ENCODE measurements at regions not wholly inside any gene's neighbourhood (a gene's known extent, or its start where the extent isn't known, plus 50 kb on each side); places are given as distances from the start of the nearest gene placed in this dataset.

DNA sequence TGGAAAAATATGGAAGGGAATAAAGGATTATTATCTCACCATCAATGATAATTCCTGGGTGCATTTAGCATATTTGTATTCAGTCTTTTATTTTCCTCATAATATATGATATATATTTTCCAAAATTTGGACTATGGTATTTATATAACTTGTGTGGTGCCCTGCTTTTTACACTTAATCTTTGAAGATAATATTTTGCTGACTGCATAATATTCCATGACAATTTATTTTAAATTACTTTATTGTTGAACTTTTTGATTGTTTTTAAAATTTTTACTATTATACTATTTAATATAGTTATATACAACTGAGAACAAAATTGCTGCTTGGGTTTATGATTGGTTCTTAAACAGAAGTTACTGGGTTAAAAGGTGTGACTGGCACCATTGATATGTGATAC, 212.3 kb downstream of the TTC6 start:
- no peaks in the 10 kb centered on the region for H3K36me3 ChIP-seq
- no peaks in the 10 kb centered on the region for H3K9me3 ChIP-seq
- intact Hi-C loops (cut with DNase I; ENCODE audit: low total_unique reads): no loop called here
- no peak overlapping the region for H3K27ac ChIP-seq
- no peak for DNase-seq
- H3K4me3 ChIP-seq: no peak overlapping the region
- no peaks in the 10 kb centered on the region for H3K4me1 ChIP-seq
- no peak for TF ChIP-seq POLR2A (IDR thresholded peaks at IDR 0.05)
- no peak for TF ChIP-seq CTCF (IDR thresholded peaks at IDR 0.05)
- H3K27me3 ChIP-seq: no peaks in the 10 kb centered on the region

DNA sequence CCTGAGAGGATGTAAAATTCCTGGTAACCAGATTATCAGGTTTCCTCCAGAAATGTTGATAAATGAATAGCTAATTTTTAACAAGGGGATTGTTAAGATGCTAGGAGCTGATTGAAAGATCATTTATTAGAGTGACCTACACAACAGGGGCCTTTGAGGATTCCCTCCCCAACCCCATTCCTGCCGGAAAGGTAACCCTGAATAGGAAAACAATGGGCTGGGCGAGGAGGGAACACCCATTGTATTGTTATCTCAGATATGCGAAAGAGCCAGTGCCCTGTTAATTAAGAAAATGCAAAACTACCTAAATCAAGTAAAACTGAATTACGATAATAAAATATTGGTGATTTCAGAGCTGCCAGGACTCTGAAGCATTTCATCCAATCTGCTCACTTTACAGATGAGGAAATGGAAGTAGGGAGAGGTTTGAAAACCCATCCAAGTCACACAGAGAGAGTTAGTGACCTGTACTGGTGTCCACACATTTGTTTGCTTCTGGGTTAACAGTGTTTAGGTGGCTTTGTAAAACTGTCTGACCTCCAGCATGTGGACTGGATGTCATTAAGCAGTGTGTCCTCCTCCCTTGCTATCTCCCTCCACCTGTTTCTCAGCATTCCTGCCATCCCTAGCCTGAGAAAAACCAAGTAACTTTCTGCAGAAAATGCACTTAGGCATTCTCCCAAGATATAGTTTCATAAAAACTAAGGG, 214.8 kb downstream of the TTC6 start:
- Histone ChIP-seq H3K27me3 (no peaks in the 10 kb centered on the region), H3K27ac (no peak overlapping the region), H3K4me1 (no peaks in the 10 kb centered on the region), H3K4me3 (no peak overlapping the region), H3K9me3 (no peaks in the 10 kb centered on the region), H3K36me3 (no peaks in the 10 kb centered on the region)
- intact Hi-C loops (cut with DNase I; ENCODE audit: low total_unique reads): no loop called here
- no peak for DNase-seq
- TF ChIP-seq CTCF (IDR thresholded peaks at IDR 0.05) (no peak), POLR2A (IDR thresholded peaks at IDR 0.05) (no peak)

GRCh38 chr14:37813732-37814131, 218.3 kb downstream of the TTC6 start:
- Histone ChIP-seq H3K4me1 (no peaks in the 10 kb centered on the region), H3K36me3 (no peaks in the 10 kb centered on the region), H3K9me3 (no peaks in the 10 kb centered on the region), H3K27me3 (no peaks in the 10 kb centered on the region), H3K4me3 (no peak overlapping the region), H3K27ac (no peak overlapping the region)
- TF ChIP-seq CTCF (IDR thresholded peaks at IDR 0.05): no peak
- no peak for TF ChIP-seq POLR2A (IDR thresholded peaks at IDR 0.05)
- intact Hi-C loops (cut with DNase I; ENCODE audit: low total_unique reads): no loop called here
- no peak for DNase-seq

GRCh38 chr14:37816135-37816534, 220.7 kb downstream of the TTC6 start:
- Histone ChIP-seq H3K36me3 (no peaks in the 10 kb centered on the region), H3K4me1 (no peaks in the 10 kb centered on the region), H3K4me3 (no peak overlapping the region), H3K27ac (no peak overlapping the region), H3K27me3 (no peaks in the 10 kb centered on the region), H3K9me3 (no peaks in the 10 kb centered on the region)
- intact Hi-C loops (cut with DNase I; ENCODE audit: low total_unique reads): no loop called here
- DNase-seq: no peak
- TF ChIP-seq CTCF (IDR thresholded peaks at IDR 0.05) (no peak), POLR2A (IDR thresholded peaks at IDR 0.05) (no peak)

DNA sequence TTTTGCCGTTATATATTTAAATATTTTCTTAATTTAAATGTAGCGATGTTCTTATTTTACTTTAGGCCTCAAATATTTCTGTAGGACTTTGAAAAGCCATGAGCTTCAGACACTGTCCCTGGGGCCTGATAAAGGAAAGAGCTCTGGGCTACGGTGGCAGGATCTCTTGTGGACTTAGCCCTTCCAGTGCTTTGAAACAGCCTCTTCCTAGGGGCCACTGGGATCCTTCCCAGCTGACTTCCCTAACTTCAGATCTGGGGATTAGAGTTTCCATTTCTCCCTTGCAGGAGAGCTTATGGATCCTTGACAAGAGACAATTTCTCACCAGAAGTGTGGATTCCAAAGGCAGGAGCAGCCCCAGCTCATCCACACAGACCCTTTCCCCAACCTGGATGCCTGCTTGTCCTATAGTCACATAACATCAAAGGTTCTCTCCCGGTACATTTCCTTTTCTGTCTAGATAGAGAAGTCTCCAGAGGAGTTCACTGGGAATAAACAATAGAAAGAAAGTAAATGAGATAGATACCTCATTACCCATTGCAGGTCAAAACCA, 221.4 kb downstream of the TTC6 start:
- Histone ChIP-seq H3K27me3 (no peaks in the 10 kb centered on the region), H3K27ac (no peak overlapping the region), H3K36me3 (no peaks in the 10 kb centered on the region), H3K9me3 (no peaks in the 10 kb centered on the region), H3K4me1 (no peaks in the 10 kb centered on the region), H3K4me3 (no peak overlapping the region)
- no peak for DNase-seq
- TF ChIP-seq POLR2A (IDR thresholded peaks at IDR 0.05): no peak
- no peak for TF ChIP-seq CTCF (IDR thresholded peaks at IDR 0.05)
- intact Hi-C loops (cut with DNase I; ENCODE audit: low total_unique reads): no loop called here

Data from uterus (tissue), 3 donors.